ENCODE measurements at regions not wholly inside any gene's neighbourhood (a gene's known extent, or its start where the extent isn't known, plus 50 kb on each side); places are given as distances from the start of the nearest gene placed in this dataset.

DNA sequence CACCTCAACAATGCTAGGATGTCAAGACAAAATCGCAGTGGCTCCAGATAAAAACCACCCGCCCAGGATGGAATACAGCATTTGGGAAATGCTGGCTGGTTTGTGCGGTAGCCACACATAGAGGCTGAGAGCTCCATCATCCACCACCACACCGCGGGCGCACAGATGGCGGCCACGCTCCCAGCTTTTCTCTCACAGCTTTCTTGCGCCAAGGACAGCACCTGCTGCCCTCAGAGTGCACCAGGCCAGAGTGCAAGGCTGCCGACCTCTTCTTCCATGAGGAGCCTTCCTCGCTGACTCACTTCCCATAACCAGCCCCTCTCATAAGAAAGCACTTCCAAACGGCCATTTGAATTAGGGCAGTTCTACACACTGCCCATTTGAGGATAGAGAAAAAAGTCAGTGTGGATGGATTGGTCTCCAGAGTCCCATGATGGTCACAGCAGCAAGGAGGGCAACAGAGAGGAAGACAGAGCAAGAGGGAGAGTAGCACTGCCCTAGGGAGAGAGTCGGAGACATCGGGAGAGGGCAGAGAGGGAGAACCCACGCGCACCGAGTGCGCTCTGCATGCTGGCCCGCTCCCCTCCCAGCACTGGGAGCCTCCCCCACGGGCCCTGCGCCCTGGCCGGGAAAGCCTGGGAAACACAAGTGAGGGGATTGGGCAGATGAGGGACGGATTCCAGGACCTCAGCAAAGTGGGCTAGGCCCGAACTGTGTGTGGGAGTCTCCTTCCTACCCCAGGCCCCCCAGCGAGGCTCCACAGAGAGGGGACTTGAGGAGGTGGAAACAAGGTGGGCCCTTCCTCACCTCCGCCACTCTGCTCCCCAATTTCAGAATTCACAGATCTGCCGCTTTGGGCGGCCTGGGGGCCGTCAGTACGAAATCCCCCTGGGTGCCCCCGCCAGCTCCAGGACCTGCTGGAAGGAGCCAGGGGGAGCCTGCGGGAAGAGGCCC lies 156.9 kb downstream of the USP12 start:
- TF ChIP-seq GLIS3 (CRISPR knock-in tag; IDR thresholded peaks at IDR 0.05) (no peak), ZFP30 (CRISPR knock-in tag; IDR thresholded peaks at IDR 0.05) (no peak), CSDC2 (CRISPR knock-in tag; IDR thresholded peaks at IDR 0.05) (no peak), ZNF70 (CRISPR knock-in tag; IDR thresholded peaks at IDR 0.05) (no peak)
- TF ChIP-seq, protein P1, sequence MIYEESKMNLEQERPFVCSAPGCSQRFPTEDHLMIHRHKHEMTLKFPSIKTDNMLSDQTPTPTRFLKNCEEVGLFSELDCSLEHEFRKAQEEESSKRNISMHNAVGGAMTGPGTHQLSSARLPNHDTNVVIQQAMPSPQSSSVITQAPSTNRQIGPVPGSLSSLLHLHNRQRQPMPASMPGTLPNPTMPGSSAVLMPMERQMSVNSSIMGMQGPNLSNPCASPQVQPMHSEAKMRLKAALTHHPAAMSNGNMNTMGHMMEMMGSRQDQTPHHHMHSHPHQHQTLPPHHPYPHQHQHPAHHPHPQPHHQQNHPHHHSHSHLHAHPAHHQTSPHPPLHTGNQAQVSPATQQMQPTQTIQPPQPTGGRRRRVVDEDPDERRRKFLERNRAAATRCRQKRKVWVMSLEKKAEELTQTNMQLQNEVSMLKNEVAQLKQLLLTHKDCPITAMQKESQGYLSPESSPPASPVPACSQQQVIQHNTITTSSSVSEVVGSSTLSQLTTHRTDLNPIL (CRISPR knock-in tag; IDR thresholded peaks at IDR 0.05; ENCODE audit: low read depth), result no peak
- no peak; the same call in 2 of the 3 replicates for ATAC-seq

DNA sequence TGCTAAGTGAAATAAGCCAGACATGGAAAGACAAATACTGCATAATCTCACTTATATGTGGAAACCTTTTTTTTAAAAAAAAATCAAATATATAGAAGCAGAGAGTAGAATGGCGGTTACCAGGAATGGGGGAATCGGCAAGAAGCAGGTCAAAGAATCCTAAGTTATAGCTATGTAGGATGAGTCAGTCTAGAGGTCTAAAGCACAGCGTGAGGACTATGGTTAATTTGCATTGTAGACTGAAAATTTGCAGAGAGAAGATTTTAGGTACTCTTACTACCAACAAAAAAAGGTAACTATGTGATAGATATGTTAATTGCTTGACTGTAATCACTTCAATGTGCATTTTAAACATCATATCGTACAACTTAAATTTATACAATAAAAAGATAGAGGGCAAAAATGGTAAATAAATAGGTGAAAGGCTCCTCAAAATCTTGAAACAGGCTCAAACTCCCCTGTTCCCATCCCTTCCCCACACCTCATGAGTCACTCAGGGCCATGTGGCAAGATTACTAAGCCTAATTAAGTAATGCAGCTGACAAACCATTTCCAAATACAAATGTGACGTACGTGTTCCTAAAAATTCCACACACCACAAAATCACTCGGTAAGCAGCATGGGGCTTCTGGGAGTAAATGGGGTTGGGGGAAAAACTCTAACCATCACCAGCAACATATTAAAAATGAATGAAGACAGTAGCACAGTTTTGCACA lies 159.0 kb downstream of the USP12 start:
- TF ChIP-seq GLIS3 (CRISPR knock-in tag; IDR thresholded peaks at IDR 0.05) (no peak), SNAI2 (CRISPR knock-in tag; IDR thresholded peaks at IDR 0.05) (no peak), RARB (CRISPR knock-in tag; IDR thresholded peaks at IDR 0.05) (no peak), TOX (CRISPR knock-in tag; IDR thresholded peaks at IDR 0.05; ENCODE audit: borderline replicate concordance) (no peak), ZNF8 (CRISPR knock-in tag; IDR thresholded peaks at IDR 0.05) (no peak), ISL1 (CRISPR knock-in tag; IDR thresholded peaks at IDR 0.05) (peak; percentile 18; the same call in 1 of the 2 replicates), TCF4 (CRISPR knock-in tag; IDR thresholded peaks at IDR 0.05; ENCODE audit: borderline replicate concordance) (0 out of 2 replicates have a peak, but pooled peaks have one; percentile 16)
- TF ChIP-seq, protein P2, sequence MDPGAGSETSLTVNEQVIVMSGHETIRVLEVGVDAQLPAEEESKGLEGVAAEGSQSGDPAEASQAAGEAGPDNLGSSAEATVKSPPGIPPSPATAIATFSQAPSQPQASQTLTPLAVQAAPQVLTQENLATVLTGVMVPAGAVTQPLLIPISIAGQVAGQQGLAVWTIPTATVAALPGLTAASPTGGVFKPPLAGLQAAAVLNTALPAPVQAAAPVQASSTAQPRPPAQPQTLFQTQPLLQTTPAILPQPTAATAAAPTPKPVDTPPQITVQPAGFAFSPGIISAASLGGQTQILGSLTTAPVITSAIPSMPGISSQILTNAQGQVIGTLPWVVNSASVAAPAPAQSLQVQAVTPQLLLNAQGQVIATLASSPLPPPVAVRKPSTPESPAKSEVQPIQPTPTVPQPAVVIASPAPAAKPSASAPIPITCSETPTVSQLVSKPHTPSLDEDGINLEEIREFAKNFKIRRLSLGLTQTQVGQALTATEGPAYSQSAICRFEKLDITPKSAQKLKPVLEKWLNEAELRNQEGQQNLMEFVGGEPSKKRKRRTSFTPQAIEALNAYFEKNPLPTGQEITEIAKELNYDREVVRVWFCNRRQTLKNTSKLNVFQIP (CRISPR knock-in tag; IDR thresholded peaks at IDR 0.05; ENCODE audit: borderline replicate concordance, low read depth), result no peak
- TF ChIP-seq, protein P3, sequence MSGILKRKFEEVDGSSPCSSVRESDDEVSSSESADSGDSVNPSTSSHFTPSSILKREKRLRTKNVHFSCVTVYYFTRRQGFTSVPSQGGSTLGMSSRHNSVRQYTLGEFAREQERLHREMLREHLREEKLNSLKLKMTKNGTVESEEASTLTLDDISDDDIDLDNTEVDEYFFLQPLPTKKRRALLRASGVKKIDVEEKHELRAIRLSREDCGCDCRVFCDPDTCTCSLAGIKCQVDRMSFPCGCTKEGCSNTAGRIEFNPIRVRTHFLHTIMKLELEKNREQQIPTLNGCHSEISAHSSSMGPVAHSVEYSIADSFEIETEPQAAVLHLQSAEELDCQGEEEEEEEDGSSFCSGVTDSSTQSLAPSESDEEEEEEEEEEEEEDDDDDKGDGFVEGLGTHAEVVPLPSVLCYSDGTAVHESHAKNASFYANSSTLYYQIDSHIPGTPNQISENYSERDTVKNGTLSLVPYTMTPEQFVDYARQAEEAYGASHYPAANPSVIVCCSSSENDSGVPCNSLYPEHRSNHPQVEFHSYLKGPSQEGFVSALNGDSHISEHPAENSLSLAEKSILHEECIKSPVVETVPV (CRISPR knock-in tag; IDR thresholded peaks at IDR 0.05), result no peak
- TF ChIP-seq, protein P4, sequence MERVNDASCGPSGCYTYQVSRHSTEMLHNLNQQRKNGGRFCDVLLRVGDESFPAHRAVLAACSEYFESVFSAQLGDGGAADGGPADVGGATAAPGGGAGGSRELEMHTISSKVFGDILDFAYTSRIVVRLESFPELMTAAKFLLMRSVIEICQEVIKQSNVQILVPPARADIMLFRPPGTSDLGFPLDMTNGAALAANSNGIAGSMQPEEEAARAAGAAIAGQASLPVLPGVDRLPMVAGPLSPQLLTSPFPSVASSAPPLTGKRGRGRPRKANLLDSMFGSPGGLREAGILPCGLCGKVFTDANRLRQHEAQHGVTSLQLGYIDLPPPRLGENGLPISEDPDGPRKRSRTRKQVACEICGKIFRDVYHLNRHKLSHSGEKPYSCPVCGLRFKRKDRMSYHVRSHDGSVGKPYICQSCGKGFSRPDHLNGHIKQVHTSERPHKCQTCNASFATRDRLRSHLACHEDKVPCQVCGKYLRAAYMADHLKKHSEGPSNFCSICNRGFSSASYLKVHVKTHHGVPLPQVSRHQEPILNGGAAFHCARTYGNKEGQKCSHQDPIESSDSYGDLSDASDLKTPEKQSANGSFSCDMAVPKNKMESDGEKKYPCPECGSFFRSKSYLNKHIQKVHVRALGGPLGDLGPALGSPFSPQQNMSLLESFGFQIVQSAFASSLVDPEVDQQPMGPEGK (CRISPR knock-in tag; IDR thresholded peaks at IDR 0.05; ENCODE audit: borderline replicate concordance), result no peak
- peak; percentile 73 for ATAC-seq

DNA sequence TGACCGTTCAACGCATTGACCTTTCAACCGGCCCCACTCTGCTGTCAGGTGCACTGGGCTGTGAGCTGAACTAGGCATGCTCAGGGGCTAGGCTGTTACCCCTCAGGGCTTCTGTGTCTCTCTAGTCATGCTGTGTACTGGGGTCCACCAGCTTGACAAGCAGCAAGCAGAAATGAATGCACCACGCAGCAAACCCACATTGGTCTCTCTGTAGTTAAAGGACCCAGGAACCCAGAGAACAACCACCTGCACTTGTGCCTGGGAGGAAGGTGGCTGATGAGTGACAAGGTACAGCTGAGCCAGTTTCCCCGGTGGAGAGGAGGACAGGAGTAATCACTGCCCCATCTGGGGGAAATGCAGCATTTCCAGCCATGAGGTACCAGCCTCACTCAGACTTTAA lies 159.9 kb downstream of the USP12 start:
- no peak for ATAC-seq
- TF ChIP-seq RARB (CRISPR knock-in tag; IDR thresholded peaks at IDR 0.05) (no peak), OSR1 (CRISPR knock-in tag; IDR thresholded peaks at IDR 0.05) (no peak), GLIS3 (CRISPR knock-in tag; IDR thresholded peaks at IDR 0.05) (no peak), ZFP30 (CRISPR knock-in tag; IDR thresholded peaks at IDR 0.05) (no peak), SNAI2 (CRISPR knock-in tag; IDR thresholded peaks at IDR 0.05) (no peak), ZNF70 (CRISPR knock-in tag; IDR thresholded peaks at IDR 0.05) (no peak), ARNTL (CRISPR knock-in tag; IDR thresholded peaks at IDR 0.05; ENCODE audit: borderline replicate concordance, low read depth) (no peak), PPARA (CRISPR knock-in tag; IDR thresholded peaks at IDR 0.05; ENCODE audit: borderline replicate concordance) (no peak), ISL1 (CRISPR knock-in tag; IDR thresholded peaks at IDR 0.05) (no peak), TOX (CRISPR knock-in tag; IDR thresholded peaks at IDR 0.05; ENCODE audit: borderline replicate concordance) (no peak), ESRRG (CRISPR knock-in tag; IDR thresholded peaks at IDR 0.05) (no peak), ZFP3 (CRISPR knock-in tag; IDR thresholded peaks at IDR 0.05) (no peak), CSDC2 (CRISPR knock-in tag; IDR thresholded peaks at IDR 0.05) (no peak)
- TF ChIP-seq, protein P1 (CRISPR knock-in tag; IDR thresholded peaks at IDR 0.05; ENCODE audit: low read depth), result no peak
- TF ChIP-seq, protein P2 (CRISPR knock-in tag; IDR thresholded peaks at IDR 0.05; ENCODE audit: borderline replicate concordance, low read depth), result no peak
- TF ChIP-seq, protein P5, sequence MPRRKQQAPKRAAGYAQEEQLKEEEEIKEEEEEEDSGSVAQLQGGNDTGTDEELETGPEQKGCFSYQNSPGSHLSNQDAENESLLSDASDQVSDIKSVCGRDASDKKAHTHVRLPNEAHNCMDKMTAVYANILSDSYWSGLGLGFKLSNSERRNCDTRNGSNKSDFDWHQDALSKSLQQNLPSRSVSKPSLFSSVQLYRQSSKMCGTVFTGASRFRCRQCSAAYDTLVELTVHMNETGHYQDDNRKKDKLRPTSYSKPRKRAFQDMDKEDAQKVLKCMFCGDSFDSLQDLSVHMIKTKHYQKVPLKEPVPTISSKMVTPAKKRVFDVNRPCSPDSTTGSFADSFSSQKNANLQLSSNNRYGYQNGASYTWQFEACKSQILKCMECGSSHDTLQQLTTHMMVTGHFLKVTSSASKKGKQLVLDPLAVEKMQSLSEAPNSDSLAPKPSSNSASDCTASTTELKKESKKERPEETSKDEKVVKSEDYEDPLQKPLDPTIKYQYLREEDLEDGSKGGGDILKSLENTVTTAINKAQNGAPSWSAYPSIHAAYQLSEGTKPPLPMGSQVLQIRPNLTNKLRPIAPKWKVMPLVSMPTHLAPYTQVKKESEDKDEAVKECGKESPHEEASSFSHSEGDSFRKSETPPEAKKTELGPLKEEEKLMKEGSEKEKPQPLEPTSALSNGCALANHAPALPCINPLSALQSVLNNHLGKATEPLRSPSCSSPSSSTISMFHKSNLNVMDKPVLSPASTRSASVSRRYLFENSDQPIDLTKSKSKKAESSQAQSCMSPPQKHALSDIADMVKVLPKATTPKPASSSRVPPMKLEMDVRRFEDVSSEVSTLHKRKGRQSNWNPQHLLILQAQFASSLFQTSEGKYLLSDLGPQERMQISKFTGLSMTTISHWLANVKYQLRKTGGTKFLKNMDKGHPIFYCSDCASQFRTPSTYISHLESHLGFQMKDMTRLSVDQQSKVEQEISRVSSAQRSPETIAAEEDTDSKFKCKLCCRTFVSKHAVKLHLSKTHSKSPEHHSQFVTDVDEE (CRISPR knock-in tag; IDR thresholded peaks at IDR 0.05), result no peak
- TF ChIP-seq, protein P3 (CRISPR knock-in tag; IDR thresholded peaks at IDR 0.05), result no peak

Measured in SK-N-SH treated with all-trans-retinoic acid at 6 μM for 48 hours (cell line).